Left colon (tissue), 2 donors: ENCODE measurements at regions not wholly inside any gene's neighbourhood (a gene's known extent, or its start where the extent isn't known, plus 50 kb on each side); places are given as distances from the start of the nearest gene placed in this dataset.

Experiments
- ATAC-seq: fragments of 200-7000 bp; cut with Tn5 transposase; one replicate; pipeline ENCODE4 v1.9.1; 2020; ENCODE audit warnings: mild to moderate bottlenecking, moderate library complexity
- DNase-seq, 2 donors: peaks; one replicate each; pipeline ENCODE4 v3.0.0-alpha.2; 2020
- intact Hi-C, 2 donors: fragments of 100-400 bp; cut with DNase I in 1 of 2; cut with micrococcal nuclease in 1 of 2; formaldehyde crosslinking; loops; one replicate each; pipeline versions ENCODE4 v1.11.2 to v1.14.0; 2022; cut with DNase I, micrococcal nuclease
- donor health status: DM: no; HTN: no; CAD: no.
- donor health status: DM: yes; HTN: yes; CAD: no.

DNA sequence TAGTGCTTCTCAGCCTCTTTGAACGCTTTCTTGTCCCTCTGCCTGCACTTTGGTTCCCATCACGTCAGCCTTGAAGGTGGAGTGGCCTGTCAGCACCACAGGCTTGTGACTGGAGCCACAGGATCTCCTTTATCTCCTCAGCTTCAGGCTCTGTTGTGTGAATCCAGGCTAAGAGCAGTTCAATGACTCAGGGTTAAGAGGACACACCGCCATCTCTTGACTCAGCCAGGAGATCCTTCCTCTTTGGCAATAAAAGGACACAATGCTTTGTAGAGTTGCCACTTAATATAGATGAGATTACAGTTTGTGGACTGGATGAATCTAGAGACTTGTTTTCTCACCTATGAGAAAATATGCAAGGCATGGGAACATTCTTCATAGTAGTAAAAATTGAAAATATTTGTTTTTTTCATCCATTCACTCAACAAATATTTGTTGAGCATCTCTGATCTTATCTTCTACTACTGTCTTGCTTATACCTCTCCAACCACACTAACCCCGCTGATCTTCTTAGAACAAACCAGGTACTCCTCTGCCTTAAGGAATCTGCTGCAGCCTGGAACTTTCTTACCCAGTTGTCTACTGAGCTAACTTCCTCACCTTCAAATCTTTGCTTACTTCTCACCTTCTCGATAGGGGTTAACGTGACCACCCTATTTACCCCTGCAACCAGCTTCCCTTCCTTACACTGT is 62.3 kb downstream of the UCHL1 start:
- intact Hi-C loops, result no loop called here
- no peak for DNase-seq
- ATAC-seq, result peak; percentile 21

DNA sequence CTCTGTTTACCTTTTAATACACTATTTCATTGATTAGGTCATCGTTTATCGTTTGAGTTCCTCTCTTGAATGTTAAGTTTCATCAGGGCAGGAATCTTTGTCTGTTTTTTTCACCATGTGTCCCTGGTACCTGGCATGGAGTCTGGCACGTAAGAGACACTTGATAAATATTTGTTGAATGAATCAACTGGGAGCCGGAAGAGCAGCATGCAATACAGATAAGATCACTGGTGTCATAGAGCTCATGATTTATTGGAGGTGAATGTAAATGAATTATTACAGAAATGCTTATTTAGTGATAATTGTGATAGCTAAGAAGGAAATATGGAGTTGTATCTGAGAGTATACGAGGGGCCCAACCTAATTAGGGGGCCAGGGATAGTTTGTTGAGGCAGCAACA is 62.8 kb downstream of the UCHL1 start:
- ATAC-seq (no peak), DNase-seq (no peak)
- intact Hi-C loops, result no loop called here

DNA sequence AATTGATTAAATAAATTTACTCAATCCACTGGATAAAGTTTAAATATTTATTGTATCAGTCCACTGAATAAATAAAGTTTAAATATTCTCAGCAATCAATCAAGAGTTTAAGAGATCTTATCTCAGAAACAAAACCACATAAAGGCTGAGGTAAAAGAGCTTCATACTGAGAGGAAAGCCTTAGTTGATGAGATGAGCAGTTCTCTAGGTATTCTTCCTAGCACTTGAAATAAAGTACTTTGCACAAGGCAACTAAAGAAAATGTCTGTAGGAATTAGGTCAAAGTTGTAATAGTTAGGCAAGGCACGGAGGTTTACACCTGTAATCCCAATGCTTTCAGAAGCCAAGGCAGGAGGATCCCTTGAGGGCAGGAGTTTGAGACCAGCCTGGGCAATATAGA is 63.5 kb downstream of the UCHL1 start:
- ATAC-seq, result no peak

DNA sequence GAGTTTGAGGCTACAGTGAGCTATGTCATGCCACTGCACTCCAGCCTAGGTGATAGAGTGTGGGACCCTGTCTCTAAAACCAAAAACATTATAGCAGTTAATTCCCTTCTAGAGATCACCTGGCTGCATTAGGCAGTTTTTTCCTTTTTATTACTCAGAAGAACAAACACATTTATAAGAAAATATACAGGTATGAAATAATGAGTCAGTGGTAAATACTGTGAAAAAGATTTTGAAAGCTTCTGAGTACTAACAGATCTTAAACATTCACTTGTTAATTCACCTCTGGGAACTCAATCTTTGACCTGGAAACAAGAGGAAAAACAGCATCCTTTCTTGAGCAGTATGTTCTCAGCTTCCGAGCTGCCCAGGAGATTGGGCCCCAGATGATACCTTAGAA is 64.1 kb downstream of the UCHL1 start:
- DNase-seq, result no peak
- intact Hi-C loops, result no loop called here
- ATAC-seq, result no peak

More for the DNA sequence above, 63.5 kb downstream of the UCHL1 start:
- intact Hi-C loops, result no loop called here
- DNase-seq, result no peak

DNA sequence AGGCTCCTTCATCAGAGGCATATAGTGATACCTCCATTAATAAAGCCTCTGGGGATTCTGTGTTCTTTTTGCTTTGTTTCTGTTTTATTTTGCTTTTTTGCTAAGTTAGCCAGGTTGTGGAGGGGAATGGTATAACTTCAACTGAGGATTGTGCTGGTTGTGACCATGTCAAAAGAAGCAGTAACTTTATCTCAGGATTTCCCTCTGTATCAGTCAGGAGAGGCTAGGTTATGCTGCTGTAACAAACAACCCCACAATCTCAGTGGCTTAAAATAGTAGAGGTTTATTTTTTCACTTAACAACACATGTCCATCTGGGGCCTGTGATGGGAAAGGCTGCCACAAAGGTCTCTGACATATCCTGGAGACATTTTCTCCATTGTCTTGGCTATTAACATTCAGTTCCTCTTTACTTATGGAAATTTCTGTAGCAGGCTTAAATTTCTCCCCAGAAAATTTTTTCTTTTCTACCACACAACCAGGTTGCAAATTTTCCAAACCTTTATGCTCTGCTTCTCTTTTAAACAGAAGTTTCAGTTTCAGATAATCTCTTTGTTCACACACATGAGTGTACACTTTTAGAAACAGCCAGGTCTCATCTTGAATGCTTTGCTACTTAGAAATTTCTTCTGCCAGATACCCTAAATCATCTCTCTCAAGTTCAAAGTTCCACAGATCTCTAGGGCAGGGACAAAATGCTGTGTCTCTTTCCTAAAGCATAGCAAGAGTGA is 64.7 kb downstream of the UCHL1 start:
- intact Hi-C loops, result no loop called here
- DNase-seq (no peak), ATAC-seq (no peak)

DNA sequence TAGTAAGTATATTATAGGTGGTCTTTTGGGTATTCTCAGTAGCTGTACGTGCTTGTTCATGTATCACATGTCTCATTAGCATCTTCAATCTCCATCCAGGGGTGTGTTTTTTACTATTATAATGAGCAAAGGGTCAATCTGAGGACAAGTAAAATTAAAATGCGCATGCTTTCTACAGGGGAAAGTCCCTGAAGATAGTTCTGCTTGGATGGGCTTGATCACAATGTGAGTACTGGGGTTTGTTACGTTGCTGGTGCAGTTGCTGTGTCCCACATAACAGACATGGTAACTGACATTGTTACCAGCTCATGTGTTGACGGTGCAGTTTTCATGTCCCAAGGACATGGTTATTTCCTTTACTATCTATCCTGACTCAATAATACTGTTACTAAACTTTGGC is 65.9 kb downstream of the UCHL1 start:
- intact Hi-C loops, result no loop called here
- no peak for ATAC-seq
- no peak for DNase-seq

DNA sequence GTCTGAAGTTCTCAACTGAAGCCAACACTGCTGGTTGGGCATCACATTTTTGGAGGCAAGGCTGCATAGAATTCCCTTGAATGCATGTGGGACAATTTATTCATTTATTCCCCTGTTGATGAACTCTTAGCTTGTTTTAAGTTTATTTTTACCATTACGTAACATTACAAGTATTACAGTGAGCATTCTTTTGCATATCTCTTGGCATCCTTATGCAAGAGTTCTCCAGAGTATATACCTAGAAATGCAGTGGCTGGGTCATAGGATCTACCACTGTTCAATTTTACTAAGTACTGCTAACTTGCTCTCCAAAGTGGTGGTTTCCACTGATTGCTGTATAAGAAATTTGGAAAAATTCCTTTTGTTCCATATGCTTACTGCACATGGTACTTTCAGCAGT is 66.5 kb downstream of the UCHL1 start:
- intact Hi-C loops, result no loop called here
- DNase-seq (no peak), ATAC-seq (no peak)

DNA sequence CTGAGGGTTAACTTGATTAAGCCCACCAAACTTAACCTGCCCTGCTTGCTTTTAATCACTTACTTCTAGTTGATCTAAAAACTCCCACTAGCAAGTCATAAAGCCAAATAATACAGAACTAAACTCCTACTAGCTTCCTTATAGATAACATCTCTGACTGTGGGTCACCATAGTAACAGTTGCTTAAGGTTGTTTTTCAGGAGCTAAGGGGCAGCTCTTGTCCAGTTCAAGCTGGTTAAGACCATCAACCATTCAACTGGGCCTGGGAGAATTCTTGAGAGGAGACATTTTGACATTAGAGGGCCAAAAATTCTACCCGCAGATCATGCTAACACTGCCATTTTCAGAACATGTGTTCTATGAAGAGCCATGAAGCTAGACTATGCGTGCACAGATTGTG is 67.0 kb downstream of the UCHL1 start:
- ATAC-seq (no peak), DNase-seq (no peak)
- intact Hi-C loops, result no loop called here

DNA sequence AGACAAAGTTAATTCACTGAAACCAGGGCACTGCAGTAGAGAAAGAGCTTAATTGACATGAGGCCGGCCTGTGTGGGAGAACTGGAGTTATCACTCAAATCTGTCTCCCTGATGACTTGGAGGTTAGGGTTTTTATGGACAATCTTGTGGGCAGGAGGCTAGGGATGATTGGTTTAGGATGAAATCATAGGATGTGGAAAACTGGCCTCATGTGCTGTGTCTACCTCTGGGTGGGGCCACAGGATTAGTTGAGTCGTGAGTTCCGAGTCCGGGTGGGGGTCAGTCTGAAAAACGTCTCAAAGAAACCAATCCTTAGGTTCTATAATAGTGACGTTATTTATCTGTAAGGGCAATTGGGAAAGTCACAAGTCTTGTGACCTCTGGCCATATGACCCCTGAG is 68.1 kb downstream of the UCHL1 start:
- intact Hi-C loops, result no loop called here
- ATAC-seq (no peak), DNase-seq (no peak)

DNA sequence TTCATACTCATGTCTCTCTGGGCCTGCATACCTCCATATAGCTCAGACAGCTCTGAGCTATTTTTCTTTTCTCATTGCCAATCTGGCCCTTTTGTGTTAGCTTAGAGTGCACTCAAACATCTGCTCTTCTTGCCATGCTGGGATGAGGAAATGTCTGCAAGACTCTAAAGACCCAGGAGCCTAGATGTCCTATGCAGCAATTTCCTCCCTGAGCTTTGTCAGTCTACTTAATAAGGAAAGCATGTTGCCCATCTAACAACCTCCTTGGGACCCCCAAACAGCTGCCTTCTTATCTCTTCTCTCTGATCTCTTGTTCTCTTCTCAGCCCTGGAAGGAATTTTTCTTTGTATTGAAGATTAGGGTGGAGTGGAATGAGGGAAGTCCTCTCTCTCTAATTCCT is 69.2 kb downstream of the UCHL1 start:
- intact Hi-C loops, result no loop called here
- no peak for DNase-seq
- no peak for ATAC-seq

DNA sequence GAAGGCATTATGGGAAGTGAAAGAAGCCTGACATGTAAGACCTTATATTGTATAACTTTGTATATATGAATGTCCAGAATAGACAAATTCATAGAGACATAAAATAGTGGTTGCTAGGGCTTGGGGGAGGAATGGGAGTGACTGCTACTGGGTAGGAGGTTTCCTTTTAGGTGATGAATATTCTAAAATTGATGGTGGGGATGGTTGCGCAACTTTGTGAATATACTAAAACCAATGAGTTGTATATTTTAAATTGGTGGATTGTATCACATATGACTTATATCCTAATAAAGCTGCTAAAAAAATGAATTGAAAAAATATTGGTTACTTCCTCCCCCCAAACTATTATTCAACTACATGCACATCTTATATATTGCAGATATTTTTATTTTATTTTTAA is 70.0 kb downstream of the UCHL1 start:
- intact Hi-C loops, result no loop called here
- no peak for DNase-seq
- ATAC-seq, result no peak

DNA sequence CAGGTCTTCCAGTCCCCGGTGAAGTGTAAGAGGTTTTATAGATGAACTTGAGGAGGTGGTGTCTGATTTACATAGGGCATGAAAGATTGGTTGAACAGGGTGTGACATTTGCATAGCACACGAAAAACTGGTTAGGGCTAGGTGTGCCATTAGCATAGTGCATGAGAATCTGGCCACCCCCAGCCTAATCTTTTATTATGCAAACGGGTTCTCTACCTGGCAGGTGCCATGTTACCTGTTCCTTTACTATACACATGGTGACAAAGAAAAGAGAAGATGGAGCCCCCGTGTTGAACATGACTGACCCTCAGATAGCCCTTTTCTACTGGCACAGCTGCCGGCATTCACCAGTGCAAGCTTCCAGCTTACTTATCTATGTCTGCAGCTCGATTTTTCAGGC is 71.0 kb downstream of the UCHL1 start:
- intact Hi-C loops, result no loop called here
- no peak for DNase-seq
- no peak for ATAC-seq

DNA sequence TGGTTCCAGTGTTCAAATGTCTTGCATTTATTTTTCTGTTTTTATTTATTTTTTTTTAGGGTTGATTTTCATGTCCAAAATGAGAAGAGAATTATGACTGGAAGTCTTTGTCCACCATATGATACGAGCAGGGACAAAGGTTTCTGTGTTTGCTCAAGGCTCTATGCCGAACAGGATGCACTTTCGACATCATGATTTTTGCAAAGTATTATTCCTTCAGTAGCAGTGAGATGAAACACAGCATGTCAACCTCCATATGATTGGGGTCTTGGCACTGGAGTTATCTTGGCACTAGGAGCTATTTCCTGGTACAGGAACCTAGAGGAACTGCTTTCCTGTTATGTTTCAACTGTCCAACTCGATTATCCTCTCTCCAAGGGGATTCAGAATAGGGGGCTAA is 72.6 kb downstream of the UCHL1 start:
- ATAC-seq, result no peak
- intact Hi-C loops, result no loop called here
- no peak for DNase-seq

DNA sequence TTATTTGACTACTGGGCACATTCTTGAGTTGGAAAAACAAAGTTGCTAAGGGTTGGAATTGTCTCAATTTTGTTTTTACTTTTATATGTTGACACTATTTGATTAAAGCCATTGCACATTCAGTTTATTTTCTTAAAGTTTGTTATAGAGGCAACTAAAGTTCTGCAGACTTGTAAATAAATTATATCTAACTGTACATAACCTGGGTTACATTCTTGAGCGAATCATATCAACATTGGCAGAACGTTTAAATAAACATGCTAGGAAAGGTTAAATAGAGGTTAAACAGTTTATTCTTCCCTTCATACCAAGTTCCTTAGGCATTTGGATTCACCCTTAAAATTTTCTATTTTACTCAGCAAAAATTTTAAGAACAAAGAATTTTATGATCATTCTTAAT is 74.5 kb downstream of the UCHL1 start:
- no peak for ATAC-seq
- no peak for DNase-seq

DNA sequence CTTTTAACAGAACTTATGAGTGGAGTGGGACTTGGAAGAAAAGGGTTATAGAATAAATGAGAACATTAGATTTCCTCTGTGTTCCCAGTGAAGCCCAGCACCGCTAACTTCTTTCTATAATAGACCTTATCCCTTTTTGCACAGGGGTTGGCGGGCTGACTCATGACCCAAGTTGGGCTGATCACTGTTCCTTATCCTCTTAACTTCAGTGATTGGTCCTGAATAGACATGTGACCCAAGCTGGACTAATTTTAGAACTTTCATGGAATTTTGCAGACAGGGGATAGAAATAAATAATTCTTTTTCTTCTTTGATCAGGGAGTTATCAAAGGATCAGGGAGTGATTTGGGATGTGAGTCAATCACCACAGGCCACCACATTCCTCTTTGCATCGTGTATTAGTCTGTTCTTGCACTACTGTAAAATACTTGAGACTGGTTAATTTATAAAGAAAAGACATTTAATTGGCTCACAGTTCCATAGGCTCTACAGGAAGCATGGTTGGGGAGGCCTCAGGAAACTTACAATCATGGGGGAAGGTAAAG is 75.9 kb downstream of the UCHL1 start:
- intact Hi-C loops, result no loop called here
- no peak for ATAC-seq
- no peak for DNase-seq

More for the DNA sequence above, 74.5 kb downstream of the UCHL1 start:
- intact Hi-C loops, result no loop called here

DNA sequence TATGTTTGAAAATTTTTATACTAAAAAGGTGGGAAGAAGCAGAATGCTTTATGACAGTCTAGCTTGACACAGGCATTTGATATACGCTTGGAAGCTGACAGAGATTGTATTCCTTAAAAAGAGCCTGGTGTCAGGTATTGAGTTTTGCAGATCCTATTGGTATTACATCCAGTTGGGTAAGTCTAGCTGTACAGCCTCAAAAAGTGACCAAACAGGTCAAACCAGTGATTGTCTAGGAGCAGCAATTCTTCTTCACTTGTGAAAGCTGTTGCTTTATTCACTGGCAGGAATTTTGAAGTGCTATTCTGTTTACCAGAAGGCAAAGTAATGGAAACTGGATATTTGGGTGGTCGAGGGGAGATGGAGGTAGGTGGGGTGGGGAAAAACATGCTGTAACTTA is 77.5 kb downstream of the UCHL1 start:
- ATAC-seq (no peak), DNase-seq (no peak)

DNA sequence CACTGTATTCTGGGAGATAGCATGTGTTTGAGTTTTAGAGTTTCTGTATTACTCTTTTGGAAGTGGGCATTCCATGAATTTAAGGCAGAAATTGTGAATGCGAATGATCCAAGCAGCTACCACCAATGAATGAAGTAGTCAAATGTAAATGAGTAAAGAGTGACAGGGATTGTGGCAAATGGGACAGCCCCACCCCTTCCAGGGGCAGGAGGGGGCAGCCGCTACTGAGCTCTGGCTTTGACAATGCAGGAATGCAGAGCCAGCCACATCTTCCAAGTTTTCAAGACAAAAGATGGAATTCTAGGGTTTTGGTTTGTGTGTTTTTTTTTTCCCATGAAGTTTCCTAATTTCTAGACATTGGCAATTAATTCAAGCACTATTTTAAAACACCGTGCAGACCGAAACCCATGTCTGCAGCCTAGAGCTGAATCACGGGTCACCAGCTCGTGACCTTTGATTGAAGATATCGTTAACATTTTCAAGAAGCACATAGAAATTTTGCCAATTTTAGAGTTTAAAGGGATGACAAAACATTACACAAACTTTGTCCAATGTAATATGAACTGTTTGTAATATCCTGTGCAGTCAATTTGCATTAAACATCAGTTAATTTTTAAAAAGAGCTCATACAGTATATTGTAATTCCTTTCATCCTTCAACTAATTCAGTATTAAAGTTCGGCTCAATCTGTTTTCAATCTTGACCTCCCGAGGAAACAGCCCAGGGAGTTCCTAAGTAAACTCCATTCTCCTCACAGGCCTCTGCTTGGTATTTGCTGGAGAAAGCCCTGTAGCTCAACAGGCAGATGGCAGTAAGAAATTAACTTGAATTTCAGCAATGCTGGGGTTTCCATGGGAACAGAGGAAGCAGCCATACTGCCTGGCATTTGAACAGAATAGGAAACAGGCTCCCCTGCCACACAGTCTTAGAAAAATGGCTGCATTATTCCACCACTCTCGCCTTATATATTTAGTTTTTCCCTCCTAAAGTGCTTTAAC is 83.4 kb downstream of the UCHL1 start:
- no peak for ATAC-seq
- intact Hi-C loops, result no loop called here

More for the DNA sequence above, 77.5 kb downstream of the UCHL1 start:
- intact Hi-C loops, result no loop called here

DNA sequence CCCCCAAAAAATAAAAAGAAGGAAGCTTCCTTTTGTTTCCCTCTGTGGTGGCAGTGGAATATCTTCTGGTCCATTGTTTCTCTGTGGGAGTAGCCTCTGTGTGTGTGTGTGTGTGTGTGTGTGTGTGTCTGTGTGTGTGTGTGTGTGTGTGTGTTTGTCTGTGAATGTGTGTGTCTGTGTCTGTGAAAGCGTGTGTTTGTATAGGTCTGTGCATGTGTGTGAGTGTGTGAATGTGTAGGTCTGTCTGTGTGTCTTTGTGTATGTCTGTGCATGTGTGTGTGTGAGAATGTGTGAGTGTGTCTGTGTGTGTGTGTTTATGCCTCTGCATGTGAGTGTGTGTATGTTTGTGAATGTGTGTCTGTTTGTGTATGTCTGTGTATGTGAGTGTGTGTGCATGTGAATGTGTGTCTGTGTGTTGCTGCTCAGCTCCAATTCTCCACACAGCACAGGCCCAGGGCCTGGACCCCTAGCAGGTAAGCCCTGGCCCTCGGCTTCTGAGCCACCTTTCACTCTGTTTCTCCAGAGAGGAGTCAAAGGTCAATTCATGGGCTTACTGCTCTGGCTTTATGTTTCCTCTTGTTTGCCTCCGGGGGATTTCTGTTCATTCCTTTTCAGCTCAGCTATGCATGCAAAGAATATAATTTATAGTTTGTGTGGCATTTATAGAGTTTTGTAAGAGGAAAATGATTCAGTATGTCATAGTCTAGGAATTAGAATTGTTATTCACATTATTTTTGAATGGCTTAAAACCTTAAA is 89.8 kb downstream of the UCHL1 start:
- no peak for DNase-seq
- intact Hi-C loops, result no loop called here
- ATAC-seq, result peak; percentile 23

More for the DNA sequence above, 83.4 kb downstream of the UCHL1 start:
- no peak for DNase-seq

DNA sequence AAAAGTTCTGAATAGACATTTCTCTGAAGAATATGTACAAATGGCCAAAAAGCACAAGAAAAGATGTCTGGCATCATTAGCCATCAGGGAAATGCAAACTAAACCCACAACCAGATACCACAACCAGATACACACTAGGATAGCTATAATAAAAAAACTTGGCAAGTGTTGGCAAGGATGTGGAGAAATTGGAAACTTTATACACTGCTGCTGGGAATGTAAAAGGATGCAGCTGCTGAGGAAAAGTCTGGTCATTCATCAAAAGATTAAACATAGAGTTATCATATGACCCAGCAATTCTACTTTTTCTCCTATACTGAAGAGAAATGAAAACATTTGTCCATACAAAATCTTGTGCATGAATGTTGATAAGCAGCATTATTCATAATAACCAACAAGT is 92.3 kb downstream of the UCHL1 start:
- DNase-seq, result no peak
- ATAC-seq, result no peak
- intact Hi-C loops, result no loop called here
